Neural cell (in vitro differentiated cells): ENCODE measurements at regions not wholly inside any gene's neighbourhood (a gene's known extent, or its start where the extent isn't known, plus 50 kb on each side); places are given as distances from the start of the nearest gene placed in this dataset.

Source experiments
- EP300 ChIP-seq: fragments of 450-650 bp; conservative IDR thresholded peaks from 2 replicates; pipeline ENCODE4 v1.6.1; 2014; ENCODE audit warnings: antibody characterized with exemption, mild to moderate bottlenecking, moderate library complexity; ENCODE audit not compliant: poor library complexity, severe bottlenecking
- EZH2 ChIP-seq: fragments of 200-600, 300-800 bp; shearing (Covaris generic), sonication (generic); IDR thresholded peaks from 2 replicates; pipeline ENCODE4 v1.6.1; 2014; ENCODE audit warnings: antibody characterized with exemption, low read length, borderline replicate concordance, mild to moderate bottlenecking; ENCODE audit not compliant: insufficient read depth, poor library complexity, severe bottlenecking
- MXI1 ChIP-seq: fragments of 450-650 bp; conservative IDR thresholded peaks from 2 replicates; pipeline ENCODE4 v1.6.1; 2014; ENCODE audit warnings: antibody characterized with exemption, mild to moderate bottlenecking; ENCODE audit not compliant: poor library complexity, severe bottlenecking
- POLR2AphosphoS5 ChIP-seq: IDR thresholded peaks from 2 replicates; pipeline ENCODE4 v1.6.1; 2012
- RAD21 ChIP-seq: fragments of 450-650 bp; conservative IDR thresholded peaks from 2 replicates; pipeline ENCODE4 v1.6.1; 2014; ENCODE audit warnings: antibody characterized with exemption, mild to moderate bottlenecking, moderate library complexity
- SMC3 ChIP-seq: fragments of 450-650 bp; conservative IDR thresholded peaks from 2 replicates; pipeline ENCODE4 v1.6.1; 2014; ENCODE audit warnings: antibody characterized with exemption, mild to moderate bottlenecking, moderate library complexity; ENCODE audit not compliant: poor library complexity
- TAF1 ChIP-seq: IDR thresholded peaks from 2 replicates; pipeline ENCODE4 v1.6.1; 2012; ENCODE audit warnings: low read depth
- TF ChIP-seq, protein P1 (sequence below): fragments of 450-650 bp; IDR thresholded peaks from 2 replicates; pipeline ENCODE4 v1.5.1; 2014; ENCODE audit warnings: antibody characterized with exemption, mild to moderate bottlenecking, moderate library complexity; ENCODE audit not compliant: poor library complexity, severe bottlenecking
- TF ChIP-seq, protein P2 (sequence below): IDR thresholded peaks from 2 replicates; pipeline ENCODE4 v1.6.1; 2012; ENCODE audit warnings: borderline replicate concordance

DNA sequence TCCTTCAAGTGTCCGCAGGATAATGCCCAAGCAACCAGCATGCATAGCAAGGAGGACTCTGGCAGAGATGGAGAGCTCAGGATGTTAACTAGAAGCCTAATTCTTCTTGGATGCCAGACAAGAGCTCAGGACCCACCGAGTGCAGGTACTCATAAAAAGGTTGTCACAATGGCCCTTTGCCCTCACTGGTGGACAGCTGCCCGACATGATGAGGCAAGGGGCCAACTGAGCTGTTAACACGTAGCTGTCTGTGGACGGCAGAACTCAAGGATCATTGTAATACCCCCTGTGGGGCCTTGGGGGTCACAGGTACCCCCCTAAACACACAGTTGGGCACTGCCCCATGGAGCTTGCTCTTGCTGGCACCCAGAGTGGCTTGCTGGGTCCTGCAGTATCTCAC, 393.7 kb downstream of the PIK3C3 start:
- TF ChIP-seq EZH2 = no peak
- TF ChIP-seq, protein P1, sequence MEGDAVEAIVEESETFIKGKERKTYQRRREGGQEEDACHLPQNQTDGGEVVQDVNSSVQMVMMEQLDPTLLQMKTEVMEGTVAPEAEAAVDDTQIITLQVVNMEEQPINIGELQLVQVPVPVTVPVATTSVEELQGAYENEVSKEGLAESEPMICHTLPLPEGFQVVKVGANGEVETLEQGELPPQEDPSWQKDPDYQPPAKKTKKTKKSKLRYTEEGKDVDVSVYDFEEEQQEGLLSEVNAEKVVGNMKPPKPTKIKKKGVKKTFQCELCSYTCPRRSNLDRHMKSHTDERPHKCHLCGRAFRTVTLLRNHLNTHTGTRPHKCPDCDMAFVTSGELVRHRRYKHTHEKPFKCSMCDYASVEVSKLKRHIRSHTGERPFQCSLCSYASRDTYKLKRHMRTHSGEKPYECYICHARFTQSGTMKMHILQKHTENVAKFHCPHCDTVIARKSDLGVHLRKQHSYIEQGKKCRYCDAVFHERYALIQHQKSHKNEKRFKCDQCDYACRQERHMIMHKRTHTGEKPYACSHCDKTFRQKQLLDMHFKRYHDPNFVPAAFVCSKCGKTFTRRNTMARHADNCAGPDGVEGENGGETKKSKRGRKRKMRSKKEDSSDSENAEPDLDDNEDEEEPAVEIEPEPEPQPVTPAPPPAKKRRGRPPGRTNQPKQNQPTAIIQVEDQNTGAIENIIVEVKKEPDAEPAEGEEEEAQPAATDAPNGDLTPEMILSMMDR = no peak
- no peak for TF ChIP-seq POLR2AphosphoS5
- no peak for TF ChIP-seq EP300
- no peak for TF ChIP-seq TAF1
- no peak for TF ChIP-seq SMC3
- TF ChIP-seq, protein P2, sequence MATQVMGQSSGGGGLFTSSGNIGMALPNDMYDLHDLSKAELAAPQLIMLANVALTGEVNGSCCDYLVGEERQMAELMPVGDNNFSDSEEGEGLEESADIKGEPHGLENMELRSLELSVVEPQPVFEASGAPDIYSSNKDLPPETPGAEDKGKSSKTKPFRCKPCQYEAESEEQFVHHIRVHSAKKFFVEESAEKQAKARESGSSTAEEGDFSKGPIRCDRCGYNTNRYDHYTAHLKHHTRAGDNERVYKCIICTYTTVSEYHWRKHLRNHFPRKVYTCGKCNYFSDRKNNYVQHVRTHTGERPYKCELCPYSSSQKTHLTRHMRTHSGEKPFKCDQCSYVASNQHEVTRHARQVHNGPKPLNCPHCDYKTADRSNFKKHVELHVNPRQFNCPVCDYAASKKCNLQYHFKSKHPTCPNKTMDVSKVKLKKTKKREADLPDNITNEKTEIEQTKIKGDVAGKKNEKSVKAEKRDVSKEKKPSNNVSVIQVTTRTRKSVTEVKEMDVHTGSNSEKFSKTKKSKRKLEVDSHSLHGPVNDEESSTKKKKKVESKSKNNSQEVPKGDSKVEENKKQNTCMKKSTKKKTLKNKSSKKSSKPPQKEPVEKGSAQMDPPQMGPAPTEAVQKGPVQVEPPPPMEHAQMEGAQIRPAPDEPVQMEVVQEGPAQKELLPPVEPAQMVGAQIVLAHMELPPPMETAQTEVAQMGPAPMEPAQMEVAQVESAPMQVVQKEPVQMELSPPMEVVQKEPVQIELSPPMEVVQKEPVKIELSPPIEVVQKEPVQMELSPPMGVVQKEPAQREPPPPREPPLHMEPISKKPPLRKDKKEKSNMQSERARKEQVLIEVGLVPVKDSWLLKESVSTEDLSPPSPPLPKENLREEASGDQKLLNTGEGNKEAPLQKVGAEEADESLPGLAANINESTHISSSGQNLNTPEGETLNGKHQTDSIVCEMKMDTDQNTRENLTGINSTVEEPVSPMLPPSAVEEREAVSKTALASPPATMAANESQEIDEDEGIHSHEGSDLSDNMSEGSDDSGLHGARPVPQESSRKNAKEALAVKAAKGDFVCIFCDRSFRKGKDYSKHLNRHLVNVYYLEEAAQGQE = no peak
- TF ChIP-seq RAD21 = no peak
- no peak for TF ChIP-seq MXI1
